ENCODE measurements at regions not wholly inside any gene's neighbourhood (a gene's known extent, or its start where the extent isn't known, plus 50 kb on each side); places are given as distances from the start of the nearest gene placed in this dataset.
"Not testable (repeated sequence)": the region's sequence is repeated elsewhere in the genome, so short reads cannot be mapped to it uniquely, and the experiment has no call there.

GRCh38 chr4:125049711-125050110, 265.0 kb upstream of the FAT4 start:
- DNase-seq: no peak

GRCh38 chr4:125045311-125045710, 269.4 kb upstream of the FAT4 start:
- DNase-seq: no peak

DNA sequence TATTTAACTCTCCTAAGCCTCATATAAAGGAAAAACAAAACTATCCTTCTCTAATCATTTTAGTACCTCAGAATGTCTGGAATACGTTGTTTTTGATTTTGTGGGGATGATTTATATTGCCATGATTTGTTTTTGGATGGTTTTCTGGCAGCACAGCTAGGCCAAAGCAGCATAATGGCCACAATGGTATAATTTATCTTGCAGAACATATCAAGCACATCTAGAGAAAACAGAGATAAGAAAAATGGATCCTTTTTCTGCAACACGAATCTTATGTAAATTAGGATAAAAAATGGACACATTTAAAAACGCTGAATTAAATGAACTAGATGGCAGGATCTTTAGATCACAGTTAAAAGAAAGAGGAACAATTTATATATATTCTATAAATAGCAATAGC, 269.9 kb upstream of the FAT4 start:
- no peak for DNase-seq

DNA sequence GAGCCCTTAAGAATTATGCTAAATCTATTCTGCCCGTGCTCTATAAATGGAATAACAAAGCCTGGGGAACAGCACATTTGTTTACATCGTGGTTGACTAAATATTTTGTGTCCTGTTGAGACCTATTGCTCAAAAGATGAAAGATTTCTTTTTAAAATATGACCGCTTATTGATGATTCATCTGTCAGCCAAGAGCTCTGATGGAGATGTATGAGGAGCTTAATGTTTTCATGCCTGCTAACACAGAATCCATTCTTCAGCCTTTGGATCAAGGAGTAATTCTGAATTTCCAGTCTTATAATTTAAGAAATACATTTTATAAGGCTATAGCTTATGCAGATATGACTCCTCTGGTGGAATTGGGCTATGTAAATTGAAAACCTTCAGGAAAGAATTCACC, 271.3 kb upstream of the FAT4 start:
- no peak for DNase-seq

GRCh38 chr4:125042041-125042440, 272.7 kb upstream of the FAT4 start:
- DNase-seq: no peak

DNA sequence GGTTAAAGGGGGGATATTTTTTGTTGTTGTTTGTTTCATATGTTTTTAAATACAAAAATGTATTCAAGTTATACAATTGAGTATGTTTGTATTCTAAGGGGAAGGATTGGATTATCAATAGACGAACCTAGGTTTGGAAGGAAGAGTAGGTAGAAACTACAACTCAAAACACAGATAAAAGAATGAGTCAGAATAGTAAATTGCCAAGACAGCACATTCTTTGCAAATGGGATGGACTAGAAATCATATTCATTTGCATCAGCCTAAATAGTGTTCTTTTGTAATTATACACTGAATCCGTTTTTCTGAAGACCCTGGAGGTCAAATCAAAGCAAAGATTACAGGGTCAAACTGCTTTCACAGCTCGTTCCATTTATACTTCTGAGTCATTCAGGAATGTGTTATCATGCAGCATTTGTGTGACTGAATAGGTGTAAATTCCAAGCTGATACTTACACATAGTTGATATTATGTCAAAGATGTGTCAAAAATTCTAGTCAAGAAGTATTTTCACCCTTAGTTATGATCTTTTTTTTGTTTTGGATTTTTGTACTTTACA, 273.3 kb upstream of the FAT4 start:
- no peak for DNase-seq

- DNase-seq: no peak
Measured at GRCh38 chr4:125039550-125039949, 275.2 kb upstream of the FAT4 start.

DNA sequence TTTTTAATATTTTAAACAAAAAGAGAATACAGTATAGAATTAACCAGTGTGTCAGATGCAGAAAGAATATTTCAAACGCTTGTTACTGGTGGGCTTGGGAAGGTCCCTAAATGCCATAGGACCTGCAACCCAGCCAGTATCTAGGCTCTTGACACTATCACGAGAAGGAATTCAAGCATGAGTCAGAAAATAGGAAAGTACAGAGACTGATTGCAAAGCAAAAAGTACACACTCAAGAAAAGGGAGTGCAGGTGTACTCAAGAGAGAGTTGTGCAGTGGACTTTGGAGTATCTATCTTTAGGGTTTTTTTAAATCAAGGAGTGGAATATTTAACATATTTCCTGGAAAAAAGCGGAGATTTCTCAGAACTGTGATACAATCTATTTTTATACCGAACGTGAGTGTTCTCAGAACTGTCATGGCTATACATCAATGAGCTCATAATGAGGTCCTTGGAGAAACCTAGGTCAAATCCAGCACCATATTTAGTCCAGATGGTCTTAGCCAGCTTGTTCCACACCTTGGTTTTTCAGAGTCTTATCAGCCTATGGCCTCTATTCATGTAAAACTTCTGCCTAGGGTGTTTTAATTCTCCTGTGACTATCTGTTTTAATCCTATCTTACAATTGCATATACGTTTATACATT, 291.8 kb upstream of the FAT4 start:
- DNase-seq: no peak

DNA sequence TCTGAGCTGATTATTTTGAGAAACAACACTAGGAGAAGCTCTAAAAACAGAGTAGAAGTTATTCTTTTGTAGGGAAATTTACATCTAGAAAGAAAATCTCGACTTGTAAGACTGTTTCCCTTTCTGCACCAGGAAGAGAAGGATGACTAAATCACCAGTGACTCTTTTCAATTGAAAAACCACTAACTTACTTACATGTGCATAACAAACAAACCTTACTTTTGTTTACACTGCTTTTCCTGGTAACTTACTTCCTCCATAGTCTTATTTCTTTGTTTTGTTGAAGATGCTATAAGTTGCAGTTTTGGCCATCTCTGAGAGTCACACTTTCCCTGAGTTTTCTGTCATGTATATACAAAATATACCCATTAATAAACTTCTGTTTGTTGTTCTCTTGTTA, 293.6 kb upstream of the FAT4 start:
- no peak for DNase-seq

- DNase-seq: no peak
Measured at GRCh38 chr4:125020089-125021034, 294.4 kb upstream of the FAT4 start.

GRCh38 chr4:125016892-125017299, 297.9 kb upstream of the FAT4 start:
- no peak for DNase-seq

GRCh38 chr4:125013891-125014290, 300.9 kb upstream of the FAT4 start:
- DNase-seq: no peak

DNA sequence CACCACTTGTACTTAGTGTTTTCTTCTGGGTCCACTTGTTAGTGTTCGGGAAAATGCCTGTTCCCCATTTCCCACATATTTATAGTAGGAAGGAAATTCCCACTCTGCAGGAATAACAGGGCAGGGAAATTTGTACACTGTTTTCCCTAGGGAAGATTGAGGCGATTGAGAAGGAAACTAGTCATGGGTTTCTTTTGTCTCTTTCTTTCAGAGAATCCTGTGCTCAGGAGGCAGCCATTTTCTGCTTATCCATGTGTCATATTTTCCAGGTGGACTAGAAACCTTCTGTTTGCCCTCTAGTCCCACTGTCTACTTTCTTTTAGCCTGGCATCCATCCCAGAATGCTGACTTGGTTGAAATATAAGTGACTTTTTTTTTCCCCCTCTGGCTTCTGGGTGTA, 299.1 kb upstream of the ANKRD50 start:
- DNase-seq: no peak

DNA sequence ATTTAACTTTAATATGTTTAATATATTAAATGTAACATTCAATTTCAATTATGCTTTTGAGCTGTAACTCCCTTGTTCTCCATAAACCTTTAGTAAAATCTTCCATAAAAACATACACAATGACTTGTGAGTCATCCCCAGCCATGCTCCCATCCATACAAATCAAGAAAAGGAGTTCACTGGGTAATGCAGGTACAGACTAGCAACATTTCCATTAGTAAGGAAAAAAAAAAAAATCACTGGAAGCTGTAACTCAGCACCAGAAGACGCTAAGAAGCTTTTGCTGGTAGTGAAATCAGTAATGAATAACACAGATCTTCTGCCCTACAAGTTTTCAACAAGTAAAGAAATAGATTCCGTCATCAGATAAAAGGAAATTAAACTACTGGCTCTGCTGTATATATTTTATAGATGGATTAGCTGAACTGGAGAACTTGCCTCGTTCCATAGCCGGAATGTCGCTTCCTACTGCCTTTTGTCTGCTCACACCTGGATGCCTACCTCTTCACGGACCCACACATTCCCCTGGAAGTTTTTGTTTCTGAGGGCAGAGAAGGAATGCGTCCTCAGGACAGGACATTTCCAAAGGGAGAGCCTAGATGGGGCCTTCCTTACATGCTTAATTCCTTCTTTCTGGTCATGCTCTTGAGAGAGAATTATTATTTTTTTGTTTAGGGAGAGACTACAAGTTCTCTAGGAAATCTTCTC, 298.4 kb upstream of the ANKRD50 start:
- DNase-seq: no peak

DNA sequence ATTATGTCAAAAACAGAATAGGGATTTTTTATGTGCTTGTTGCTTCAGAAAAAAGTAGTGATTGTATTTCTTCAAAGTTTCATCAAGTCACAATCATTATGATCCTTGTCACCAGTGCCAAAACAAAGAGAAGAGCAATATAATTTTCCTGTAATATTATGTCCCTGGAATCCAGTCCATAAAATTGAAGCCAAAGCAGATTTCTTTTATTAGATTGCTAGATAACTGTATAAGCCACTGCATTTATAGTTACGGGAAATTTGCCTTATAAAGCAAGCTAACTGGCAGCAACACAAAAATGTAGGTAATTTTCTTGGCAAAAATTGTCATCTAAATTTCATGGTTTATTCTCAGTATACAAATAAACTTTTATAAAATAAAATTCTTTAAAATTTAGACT, 296.1 kb upstream of the ANKRD50 start:
- DNase-seq: no peak

DNA sequence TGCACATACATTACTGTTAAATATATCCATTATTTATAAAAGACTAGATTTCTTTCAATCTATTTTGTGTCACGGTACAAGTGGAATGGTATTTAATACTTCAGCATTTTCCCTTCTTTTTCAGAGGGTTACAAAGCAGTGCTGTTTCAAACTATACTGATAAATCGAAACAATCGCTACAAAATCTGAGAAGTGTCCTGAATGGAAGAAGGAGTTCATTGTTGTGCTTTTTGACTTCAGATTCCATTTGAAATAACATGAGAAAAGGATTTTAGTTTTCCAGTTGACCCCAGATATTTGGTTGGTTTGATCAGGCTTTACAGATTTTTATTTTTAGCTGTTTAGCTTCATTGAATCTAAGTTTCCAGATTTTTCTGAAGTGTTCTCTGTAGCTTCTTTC, 292.1 kb upstream of the ANKRD50 start:
- DNase-seq: no peak

- DNase-seq: no peak
Measured at GRCh38 chr4:125003840-125004239, 291.3 kb upstream of the ANKRD50 start.

DNA sequence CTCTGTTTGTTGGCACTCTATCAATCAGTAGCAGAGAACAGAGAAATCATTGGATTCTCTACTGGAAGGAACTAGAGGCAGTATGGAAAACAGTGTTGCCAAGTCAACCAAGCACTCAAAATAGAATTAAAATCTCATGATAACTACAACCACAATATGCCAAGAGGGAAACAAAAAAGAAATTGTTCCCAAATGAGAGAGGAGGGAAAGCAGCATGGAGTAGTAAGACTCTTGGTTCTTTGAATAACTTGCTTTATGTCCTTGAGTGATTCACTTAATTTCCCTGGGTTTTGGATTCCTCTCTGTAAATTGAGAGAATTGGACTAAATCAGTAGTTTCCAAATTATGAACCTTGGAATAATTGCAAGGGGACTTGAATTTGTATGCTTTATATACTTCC, 285.5 kb upstream of the ANKRD50 start:
- no peak for DNase-seq

DNA sequence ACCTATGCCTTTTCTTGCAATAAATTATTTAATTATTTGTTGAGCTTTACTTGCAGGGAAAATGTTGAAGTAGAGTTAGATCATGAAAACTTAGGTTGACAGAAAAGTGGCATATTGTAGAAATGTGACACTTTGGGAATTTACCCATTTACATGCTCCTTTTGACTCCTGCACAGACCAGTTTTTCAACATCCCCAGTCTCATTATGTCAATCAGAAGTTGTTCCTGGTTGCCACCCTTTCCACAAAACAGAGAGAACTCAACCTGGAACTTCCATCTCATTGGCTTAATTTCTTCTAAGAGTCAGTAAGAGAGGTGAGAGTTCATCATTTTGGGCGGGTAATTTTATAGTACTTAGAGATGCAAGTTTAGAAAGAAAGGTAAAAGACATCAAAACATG, 284.6 kb upstream of the ANKRD50 start:
- no peak for DNase-seq

DNA sequence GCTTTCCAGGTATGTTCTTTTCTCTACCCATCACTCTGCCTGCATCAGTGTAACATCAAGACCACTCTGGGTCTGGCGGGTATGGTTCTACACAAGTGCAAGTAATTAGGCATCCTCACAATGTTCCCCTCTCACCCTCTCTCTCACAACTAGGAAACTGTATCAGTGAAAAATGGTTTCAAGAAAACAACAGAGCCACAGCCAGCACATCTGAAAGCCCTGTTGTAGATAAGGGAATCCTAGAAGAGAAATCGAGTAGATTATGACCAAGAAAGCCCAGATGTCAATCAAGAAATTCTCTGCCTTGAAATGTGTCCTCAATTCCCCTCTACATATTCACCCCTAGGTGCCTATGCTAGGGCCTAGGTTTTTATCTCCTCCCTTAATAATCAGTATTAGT, 281.3 kb upstream of the ANKRD50 start:
- no peak for DNase-seq

- DNase-seq: no peak
Measured at GRCh38 chr4:124990398-124990797, 277.9 kb upstream of the ANKRD50 start.

GRCh38 chr4:124980276-124980752, 267.8 kb upstream of the ANKRD50 start:
- no peak for DNase-seq

DNA sequence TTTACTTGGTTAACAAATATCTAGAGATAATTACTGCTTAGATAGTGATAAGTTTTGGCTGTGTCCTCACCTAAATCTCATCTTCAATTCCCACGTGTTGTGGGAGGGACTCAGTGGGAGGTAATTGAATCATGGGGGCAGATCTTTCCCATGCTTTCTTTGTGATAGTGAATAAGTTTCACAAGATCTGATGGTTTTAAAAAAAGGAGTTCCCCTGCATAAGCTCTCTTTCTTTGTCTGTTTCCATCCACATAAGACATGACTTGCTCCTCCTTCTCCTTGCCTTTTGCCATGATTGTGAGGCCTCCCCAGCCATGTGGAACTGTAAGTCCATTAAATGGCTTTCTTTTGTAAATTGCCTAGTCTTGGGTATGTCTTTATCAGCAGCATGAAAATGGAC, 266.0 kb upstream of the ANKRD50 start:
- not testable (repeated sequence) for DNase-seq
